Osteoblast (primary cell): ENCODE measurements at regions not wholly inside any gene's neighbourhood (a gene's known extent, or its start where the extent isn't known, plus 50 kb on each side); places are given as distances from the start of the nearest gene placed in this dataset.

Experiments used
- DNase-seq: peaks from one replicate; pipeline ENCODE4 v3.0.0; 2011; ENCODE audit warnings: low spot score, mixed read lengths; ENCODE audit not compliant: insufficient read length; ENCODE audit errors: missing footprints
- H2AFZ ChIP-seq: 2 replicates; pipeline ENCODE4 v1.6.0; 2011; ENCODE audit warnings: mild to moderate bottlenecking, low read length
- H3K27ac ChIP-seq: 2 replicates; pipeline ENCODE4 v1.5.1; 2011; ENCODE audit warnings: mild to moderate bottlenecking, low read depth, low read length, moderate library complexity
- H3K27me3 ChIP-seq: 2 replicates; pipeline ENCODE4 v1.6.0; 2012; ENCODE audit warnings: mild to moderate bottlenecking, control low read depth, inconsistent platforms, low read length, moderate library complexity; ENCODE audit not compliant: insufficient read depth
- H3K36me3 ChIP-seq: 2 replicates; pipeline ENCODE4 v1.5.1; 2011; ENCODE audit warnings: mild to moderate bottlenecking, low read length, control low read depth, moderate library complexity; ENCODE audit not compliant: insufficient read depth
- H3K4me1 ChIP-seq: 2 replicates; pipeline ENCODE4 v1.5.1; 2011; ENCODE audit warnings: mild to moderate bottlenecking, low read length, control low read depth, moderate library complexity; ENCODE audit not compliant: insufficient read depth
- H3K4me2 ChIP-seq: 2 replicates; pipeline ENCODE4 v1.6.0; 2011; ENCODE audit warnings: mild to moderate bottlenecking, low read length; ENCODE audit not compliant: insufficient read depth
- H3K4me3 ChIP-seq: fragments of 200-600 bp; sonication (generic); 3 replicates; pipeline ENCODE4 v1.5.1; 2012; ENCODE audit warnings: mild to moderate bottlenecking, low read length, inconsistent platforms; ENCODE audit not compliant: insufficient read depth
- H3K79me2 ChIP-seq: 2 replicates; pipeline ENCODE4 v1.6.0; 2012; ENCODE audit warnings: mild to moderate bottlenecking, low read length, control low read depth, inconsistent platforms; ENCODE audit not compliant: insufficient read depth
- H3K9me3 ChIP-seq: 2 replicates; pipeline ENCODE4 v1.5.1; 2011; ENCODE audit warnings: low read depth, low read length, control low read depth
- H4K20me1 ChIP-seq: 2 replicates; pipeline ENCODE4 v1.6.0; 2012; ENCODE audit warnings: mild to moderate bottlenecking, low read length, control low read depth; ENCODE audit not compliant: insufficient read depth
- CTCF ChIP-seq: IDR thresholded peaks from 2 replicates; pipeline ENCODE4 v1.5.1; 2011; ENCODE audit warnings: mild to moderate bottlenecking, low read depth, low read length, moderate library complexity; ENCODE audit errors: extremely low read depth

DNA sequence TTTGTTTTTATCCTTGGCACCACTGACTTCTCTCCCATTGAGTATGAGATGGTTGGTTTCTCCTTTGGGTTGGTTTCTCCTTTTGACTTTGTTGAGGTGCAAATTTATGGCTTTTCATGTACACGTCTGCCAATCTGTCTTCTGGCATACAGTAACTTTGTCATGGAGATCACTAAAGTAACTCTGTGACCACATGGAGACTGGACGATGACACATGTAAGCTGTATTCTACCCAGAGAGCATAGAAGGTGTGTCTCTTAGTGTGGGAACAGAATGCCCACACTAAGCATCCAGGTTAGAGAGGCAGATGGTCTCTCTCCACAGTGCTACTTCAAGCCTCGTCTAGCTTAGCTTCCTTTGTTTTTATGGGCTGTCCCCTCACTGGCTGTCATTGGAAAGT is 897.5 kb downstream of the SUCLG1 start:
- no peaks in the 10 kb centered on the region for H3K79me2 ChIP-seq
- no peaks in the 10 kb centered on the region for H3K4me1 ChIP-seq
- DNase-seq, result no peak
- H3K27ac ChIP-seq, result no peak overlapping the region
- no peak overlapping the region for H3K4me2 ChIP-seq
- H3K9me3 ChIP-seq, result peaks cover 3% of the 10 kb centered on the region
- H4K20me1 ChIP-seq, result no peaks in the 10 kb centered on the region
- H3K36me3 ChIP-seq, result no peaks in the 10 kb centered on the region
- no peaks in the 10 kb centered on the region for H3K27me3 ChIP-seq
- H3K4me3 ChIP-seq, result no peak overlapping the region
- H2AFZ ChIP-seq, result no peak overlapping the region
- TF ChIP-seq CTCF, result no peak

DNA sequence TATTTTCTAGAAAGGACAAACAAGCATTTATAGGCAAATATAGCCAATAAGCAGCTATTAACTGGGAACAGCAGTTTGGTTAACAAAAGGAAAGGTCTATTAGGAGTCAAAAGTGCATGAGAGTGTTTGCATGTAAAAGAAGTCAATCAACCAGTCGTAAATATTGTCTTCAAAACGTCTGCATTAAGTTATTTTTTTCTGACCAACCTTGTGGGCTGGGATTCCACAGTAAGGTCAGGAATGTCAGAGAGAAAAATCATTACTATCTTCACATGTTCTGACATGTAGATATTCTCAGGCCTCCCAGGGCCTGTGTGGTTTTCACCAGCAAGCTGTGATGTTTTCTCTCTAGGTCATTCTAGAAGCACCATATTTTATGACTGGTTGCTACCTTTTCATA is 922.5 kb downstream of the SUCLG1 start:
- no peak for DNase-seq
- Histone ChIP-seq H3K9me3 (peaks cover 2% of the 10 kb centered on the region), H3K27me3 (no peaks in the 10 kb centered on the region), H2AFZ (no peak overlapping the region), H3K4me1 (no peaks in the 10 kb centered on the region), H4K20me1 (no peaks in the 10 kb centered on the region), H3K27ac (no peak overlapping the region), H3K4me3 (no peak overlapping the region), H3K36me3 (no peaks in the 10 kb centered on the region), H3K79me2 (no peaks in the 10 kb centered on the region), H3K4me2 (no peak overlapping the region)
- TF ChIP-seq CTCF, result no peak

GRCh38 chr2:83534416-83534815 is 924.7 kb downstream of the SUCLG1 start:
- no peaks in the 10 kb centered on the region for H3K36me3 ChIP-seq
- DNase-seq, result no peak
- H4K20me1 ChIP-seq, result no peaks in the 10 kb centered on the region
- no peak for TF ChIP-seq CTCF
- H3K4me2 ChIP-seq, result no peak overlapping the region
- no peaks in the 10 kb centered on the region for H3K79me2 ChIP-seq
- no peak overlapping the region for H3K27ac ChIP-seq
- no peak overlapping the region for H2AFZ ChIP-seq
- H3K27me3 ChIP-seq, result no peaks in the 10 kb centered on the region
- H3K9me3 ChIP-seq, result peaks cover 2% of the 10 kb centered on the region
- no peaks in the 10 kb centered on the region for H3K4me1 ChIP-seq
- no peak overlapping the region for H3K4me3 ChIP-seq

- no peak overlapping the region for H3K4me2 ChIP-seq
- H3K4me3 ChIP-seq, result no peak overlapping the region
- H2AFZ ChIP-seq, result no peak overlapping the region
- H3K9me3 ChIP-seq, result peaks cover 2% of the 10 kb centered on the region
- DNase-seq, result no peak
- no peaks in the 10 kb centered on the region for H4K20me1 ChIP-seq
- no peaks in the 10 kb centered on the region for H3K79me2 ChIP-seq
- H3K4me1 ChIP-seq, result no peaks in the 10 kb centered on the region
- no peak overlapping the region for H3K27ac ChIP-seq
- H3K27me3 ChIP-seq, result no peaks in the 10 kb centered on the region
- TF ChIP-seq CTCF, result no peak
- H3K36me3 ChIP-seq, result no peaks in the 10 kb centered on the region
Observed at GRCh38 chr2:83531206-83531826, 927.8 kb downstream of the SUCLG1 start.
